HPDE6-E6E7 (cell line): ENCODE measurements at regions not wholly inside any gene's neighbourhood (a gene's known extent, or its start where the extent isn't known, plus 50 kb on each side); places are given as distances from the start of the nearest gene placed in this dataset.

Experiments used
- DNase-seq: peaks from one replicate; pipeline ENCODE4 v3.0.0; 2011; ENCODE audit warnings: missing footprints; ENCODE audit errors: extremely low spot score

- DNase-seq: no peak
Observed at GRCh38 chr18:24878289-24878688, 417.9 kb downstream of the HRH4 start.

- no peak for DNase-seq
Observed at GRCh38 chr18:24885276-24885675, 424.8 kb downstream of the HRH4 start.

- no peak for DNase-seq
Observed at GRCh38 chr18:24894880-24895279, 434.4 kb downstream of the HRH4 start.

DNA sequence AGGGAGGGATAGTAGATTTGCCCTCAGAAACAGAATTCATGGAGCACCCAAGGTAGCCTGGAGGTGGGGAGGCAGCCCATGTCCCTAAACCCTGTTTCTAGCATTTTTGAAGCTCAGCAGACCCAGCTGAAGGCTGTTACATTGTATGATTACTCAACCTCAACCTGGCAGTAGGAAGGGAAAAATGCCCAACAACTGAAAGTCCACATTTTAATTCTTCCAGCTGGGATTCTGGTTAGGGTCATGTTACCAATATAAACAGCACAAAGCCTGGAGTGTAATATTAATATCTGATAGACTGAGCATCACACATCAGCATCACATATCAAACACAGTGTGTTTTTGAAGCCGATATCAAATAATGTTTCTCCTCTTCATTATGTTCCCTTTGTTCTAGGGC, 437.0 kb downstream of the HRH4 start:
- no peak for DNase-seq

DNA sequence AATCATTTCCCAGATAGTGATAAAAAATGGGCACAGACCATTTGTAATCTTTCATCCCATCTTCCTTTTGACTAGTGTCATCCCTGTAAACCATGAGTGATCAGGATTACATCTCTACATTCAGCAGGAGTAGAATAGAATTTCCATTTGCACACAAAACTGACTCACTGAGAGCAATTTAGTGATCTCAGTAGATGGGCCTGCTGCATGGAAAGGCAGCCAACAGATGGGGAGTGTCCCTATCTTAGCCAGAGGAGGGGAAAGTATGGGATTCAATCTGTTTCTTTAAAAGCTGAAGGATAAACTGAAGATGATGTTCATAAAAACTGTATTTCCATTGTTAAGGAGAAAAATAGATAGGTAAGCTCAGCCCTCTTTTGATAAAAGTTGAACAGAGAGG, 441.7 kb downstream of the ZNF521 start:
- no peak for DNase-seq

DNA sequence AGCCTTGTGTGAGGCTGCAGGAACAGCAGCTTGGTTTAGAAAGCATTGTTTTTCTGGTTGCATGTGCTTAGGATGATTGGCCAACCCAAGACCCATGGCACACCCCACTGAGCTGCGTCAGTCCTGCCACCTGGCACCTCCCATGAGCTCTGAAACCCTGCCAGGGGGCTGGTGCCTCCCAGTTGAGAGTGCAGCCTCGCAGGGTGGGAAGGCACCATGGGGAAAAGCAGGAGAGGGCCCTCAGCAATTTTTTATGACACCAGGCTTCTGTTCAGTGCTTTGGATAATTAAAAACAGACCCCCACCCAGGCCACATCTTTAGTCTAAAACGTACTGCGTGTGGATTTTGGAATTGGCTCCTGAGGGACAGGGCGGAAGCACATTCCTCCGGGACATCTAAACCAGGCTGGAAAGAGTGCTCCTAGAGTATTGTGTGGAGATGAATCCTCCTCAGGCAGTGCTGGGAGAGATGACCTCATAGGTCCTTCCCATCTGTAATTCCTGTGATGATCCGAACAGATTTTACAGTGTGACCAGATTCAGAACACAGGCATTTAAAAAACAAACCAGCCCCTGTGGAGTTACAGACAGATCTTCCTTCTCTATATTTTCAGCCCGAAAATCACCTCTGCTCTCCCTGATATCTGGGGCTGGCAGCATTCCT, 438.3 kb downstream of the ZNF521 start:
- DNase-seq: no peak

- DNase-seq: no peak
Observed at GRCh38 chr18:24914171-24914525, 437.8 kb downstream of the ZNF521 start.

DNA sequence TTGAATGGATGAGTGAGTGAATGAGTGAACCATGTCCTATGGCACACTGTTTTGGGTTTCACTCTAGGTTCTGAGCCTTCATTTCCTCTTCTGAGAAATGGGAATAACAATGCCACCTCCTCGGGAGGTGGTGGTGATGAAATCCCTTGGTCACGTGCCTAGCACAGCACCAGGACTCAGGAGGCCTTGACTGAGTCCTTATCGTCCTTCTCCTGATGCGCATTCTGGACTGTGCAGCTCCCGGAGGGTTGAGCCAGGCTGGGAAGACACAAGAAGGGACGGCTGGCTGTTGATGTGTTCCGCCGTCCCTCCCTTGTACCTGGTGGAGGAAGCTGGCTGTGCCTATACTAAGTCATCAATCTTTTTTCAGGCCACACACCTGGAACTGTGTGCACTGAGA, 437.3 kb downstream of the ZNF521 start:
- DNase-seq: no peak

DNA sequence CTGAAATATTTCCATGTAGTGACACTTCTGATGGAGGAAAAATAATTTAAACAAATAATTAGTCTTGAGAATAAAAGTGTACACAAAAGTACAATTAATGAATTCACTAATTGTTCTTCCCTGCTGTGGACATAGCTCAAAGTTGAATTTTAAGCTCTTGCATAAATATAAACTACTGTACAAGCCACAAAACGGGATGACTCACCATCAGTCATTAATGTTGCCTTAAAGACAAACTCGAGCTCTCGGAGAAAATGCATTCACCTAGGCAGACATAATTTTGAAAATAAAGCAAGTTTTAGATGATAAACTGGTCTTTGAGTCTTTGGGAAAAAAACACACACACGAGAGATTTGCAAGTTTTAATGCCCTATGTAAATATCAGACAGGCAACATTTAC, 436.4 kb downstream of the ZNF521 start:
- DNase-seq: no peak

GRCh38 chr18:24917767-24918166, 434.2 kb downstream of the ZNF521 start:
- DNase-seq: no peak

- no peak for DNase-seq
Observed at GRCh38 chr18:24918257-24918656, 433.7 kb downstream of the ZNF521 start.

GRCh38 chr18:24919181-24919797, 432.7 kb downstream of the ZNF521 start:
- DNase-seq: no peak

- DNase-seq: no peak
Observed at GRCh38 chr18:24922491-24922890, 429.5 kb downstream of the ZNF521 start.

GRCh38 chr18:24923138-24923537, 428.8 kb downstream of the ZNF521 start:
- no peak for DNase-seq

DNA sequence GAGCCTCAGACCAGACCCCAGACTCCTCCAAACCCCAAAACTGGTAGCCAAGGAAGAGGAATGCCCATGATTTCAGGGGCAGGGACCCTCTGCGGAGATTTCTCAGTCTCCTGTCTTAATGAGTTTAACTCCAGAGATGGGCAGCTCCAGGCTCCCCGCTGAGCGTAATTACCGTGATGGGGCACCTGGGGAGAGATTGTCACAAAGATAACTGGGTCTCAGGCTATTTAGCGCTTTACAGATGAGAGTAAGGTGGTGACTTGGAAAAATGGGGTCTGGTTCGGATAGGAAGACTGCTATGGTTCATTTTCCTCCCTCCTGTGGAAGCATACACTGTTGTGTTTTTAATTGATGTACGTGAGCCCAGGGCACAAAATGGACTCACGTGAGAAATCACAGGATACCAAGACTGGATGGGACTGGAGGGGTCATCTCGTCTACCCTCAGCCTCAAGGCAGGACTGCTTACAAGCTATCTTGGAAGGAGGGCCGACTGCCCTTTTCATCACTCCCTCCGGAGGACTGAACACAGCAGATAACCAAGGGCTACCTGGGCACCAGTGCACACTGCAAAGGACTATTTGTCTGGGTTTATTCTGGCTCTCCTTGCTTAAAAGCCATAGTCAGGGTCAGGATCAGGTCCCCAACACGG, 427.8 kb downstream of the ZNF521 start:
- no peak for DNase-seq

- no peak for DNase-seq
Observed at GRCh38 chr18:24926649-24927048, 425.3 kb downstream of the ZNF521 start.

- DNase-seq: no peak
Observed at GRCh38 chr18:24928301-24928878, 423.6 kb downstream of the ZNF521 start.

DNA sequence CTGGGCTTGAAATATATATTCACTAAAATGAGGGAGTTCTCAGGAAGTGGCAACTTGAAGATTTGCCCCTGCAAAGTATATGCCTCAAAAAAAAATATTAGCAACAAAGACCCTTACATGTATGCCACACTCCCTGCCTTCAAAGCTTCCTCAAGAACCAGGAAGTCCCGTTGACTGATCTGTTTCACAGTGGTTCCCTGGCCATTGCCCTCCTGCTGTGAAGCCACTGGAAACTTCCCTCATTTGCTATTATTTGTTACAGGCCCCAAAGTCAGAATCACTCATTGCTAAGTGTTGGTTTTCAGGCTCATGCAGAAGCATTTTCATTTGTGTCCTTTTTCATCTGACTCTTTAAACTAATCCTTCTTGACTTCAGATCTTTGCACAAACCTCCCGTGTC, 421.5 kb downstream of the ZNF521 start:
- DNase-seq: no peak

DNA sequence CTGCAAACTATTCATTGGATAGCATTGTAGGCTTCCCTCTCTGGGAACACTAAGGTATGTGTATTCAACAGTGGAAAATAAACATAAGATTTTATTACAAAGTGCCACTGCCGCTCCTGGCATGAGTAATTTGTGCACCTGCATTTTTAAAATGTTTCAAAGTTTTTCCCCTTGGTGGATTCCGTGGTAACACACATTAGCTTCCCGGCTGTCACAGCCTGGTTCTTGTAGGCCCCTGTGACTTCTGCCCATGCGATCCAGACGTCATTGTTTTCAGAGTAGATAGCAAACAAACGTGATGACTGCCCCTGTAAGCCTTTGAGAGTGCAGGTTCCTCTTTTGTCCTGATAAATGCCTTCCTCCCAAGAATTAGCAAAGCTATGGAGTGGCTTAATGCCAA, 421.0 kb downstream of the ZNF521 start:
- DNase-seq: no peak

DNA sequence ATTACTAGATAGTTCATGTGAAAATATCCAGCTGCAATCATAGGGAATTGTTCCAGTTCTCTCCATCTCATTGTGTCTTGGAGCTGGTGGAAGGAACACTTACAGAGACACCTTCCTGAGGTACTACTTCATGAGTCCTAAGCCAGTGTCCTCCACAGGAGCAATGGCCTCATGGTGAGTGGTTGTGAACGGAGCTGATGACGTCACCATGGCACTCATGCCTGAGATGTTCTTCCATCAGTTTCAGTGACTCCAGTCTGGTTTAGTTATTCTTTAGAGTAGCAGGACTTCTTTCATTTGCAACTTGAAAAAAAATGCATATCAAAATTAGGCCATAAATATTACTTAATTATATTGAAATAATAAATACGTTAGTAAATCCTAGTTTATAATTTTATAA, 418.6 kb downstream of the ZNF521 start:
- DNase-seq: no peak

DNA sequence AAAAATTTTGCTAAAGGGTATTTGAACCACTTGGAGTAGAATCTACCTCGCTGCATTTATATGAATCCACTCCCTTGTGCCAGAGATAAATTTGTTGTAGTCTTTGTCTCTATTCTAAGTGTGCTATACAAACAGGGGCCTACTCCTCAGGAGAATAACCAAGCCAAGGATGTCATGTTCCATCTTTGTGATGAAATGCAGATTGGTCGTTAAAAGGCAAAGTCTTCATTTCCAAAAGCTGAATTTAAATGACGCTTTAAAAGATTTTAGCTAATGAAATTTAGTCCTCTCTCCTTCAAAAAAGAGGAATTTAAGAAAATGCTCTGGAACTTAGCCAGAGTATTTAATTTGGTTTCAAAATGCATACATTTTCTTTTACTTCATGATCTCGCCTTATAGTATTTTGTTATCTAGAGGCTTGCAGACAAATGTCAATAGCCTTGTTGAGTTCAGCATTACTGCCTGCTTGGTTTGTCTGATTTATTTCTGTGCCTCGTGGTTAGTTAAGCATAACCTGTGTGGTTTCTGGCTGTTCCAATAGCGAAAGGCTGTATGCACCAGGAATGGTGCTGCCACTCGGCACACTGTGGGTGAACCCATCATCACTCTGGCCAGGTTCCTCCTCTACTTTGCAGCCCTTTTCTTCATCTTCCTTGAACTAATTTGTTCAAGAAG, 417.6 kb downstream of the ZNF521 start:
- no peak for DNase-seq

DNA sequence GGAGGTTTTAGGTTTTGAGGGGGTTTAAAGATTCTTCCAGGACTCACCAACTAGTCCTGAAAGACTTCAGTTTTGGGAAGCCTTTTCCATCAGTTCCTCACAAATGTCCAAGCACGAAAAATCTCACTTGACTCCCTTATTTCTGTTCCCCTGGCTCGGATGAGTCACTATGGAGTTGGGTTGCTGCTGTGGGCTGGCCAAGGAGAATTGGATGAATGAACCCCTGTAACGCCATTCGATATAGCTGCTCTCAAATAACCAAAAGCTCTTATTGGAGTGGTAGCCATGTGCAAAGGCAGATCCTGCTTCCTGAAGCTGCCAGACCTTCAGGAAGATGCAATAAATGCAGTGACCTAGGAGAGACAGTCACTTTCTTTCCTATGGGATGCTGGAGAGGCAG, 417.0 kb downstream of the ZNF521 start:
- no peak for DNase-seq

GRCh38 chr18:24935896-24936295, 416.1 kb downstream of the ZNF521 start:
- DNase-seq: no peak
